ENCODE measurements at regions not wholly inside any gene's neighbourhood (a gene's known extent, or its start where the extent isn't known, plus 50 kb on each side); places are given as distances from the start of the nearest gene placed in this dataset.

DNA sequence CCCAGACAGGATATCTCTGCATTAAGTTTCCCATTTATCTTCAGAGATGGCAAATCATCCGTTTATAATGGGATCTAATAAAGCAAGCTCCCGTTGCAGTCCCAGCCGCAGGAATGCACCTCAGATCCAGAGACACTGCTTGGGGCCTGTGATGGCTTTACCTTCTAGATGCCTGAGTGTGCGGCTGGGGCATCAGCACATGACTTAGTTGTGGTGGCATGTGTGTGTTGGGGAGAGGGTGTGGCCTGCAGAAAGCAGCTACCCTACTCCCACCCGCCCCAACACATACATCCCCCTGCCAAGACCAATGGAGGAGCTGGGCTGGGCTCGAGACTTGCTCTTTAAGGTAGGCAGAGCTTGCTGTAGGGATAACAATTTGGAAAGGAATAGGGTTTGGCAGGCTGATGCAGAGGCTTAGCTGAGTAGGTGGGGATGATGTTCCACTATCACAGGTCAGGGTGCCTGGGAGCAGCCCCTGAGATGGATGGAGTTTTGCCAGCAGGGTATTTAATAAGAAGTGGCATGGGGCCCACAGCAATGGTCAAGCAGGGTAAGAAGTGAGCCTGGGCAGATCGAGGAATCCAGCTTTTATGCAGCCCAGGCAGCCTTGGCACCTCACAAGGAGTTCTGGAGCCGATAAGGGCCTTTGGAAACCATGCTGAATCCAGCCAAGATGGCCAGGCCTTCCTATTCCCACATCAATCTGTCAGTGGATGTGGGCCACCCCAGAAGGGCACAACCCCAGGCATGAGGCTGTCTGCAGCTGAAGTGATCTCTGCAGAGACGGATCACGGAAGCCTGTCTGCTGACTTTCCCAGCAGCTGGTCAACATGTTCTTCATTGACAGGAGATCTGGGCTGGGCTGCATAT lies 601.3 kb downstream of the BUD13 start:
- H3K27ac Mint-ChIP-seq: no peak overlapping the region
- POLR2A ChIA-PET: no interaction called here
- CTCF ChIA-PET: no interaction called here

DNA sequence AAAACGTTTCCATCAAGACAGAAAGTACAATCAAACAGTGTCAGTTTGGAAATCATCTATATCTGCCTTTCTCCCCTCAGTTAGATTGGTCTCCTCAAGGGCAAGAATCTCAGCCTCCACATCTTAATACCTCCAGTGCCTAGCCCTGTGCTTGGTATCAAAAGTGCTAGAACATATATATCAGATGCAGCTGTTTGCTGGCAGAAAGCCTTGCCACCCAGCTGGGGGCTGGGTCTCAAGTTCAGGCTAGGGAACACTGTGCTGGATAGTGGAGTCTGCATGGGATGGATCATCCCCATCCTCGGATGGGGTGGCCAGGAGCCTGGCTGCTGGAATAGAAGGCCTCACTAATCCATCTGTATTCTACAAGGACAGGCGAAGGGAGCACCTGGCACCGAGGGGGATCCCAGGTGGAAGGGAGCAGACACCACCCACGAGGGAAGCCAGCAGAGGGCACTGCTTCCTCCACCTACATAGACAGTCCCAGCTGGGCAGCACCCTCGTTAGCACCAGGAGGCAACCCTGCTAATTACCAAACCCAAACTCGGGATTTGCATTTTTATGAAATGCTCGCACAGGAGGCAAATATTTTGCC lies 602.2 kb downstream of the BUD13 start:
- Mint-ChIP-seq H3K4me3 (no peak overlapping the region), H3K9me3 (no peaks in the 10 kb centered on the region), H3K36me3 (ENCODE audit: low read depth) (no peaks in the 10 kb centered on the region), H3K27me3 (no peaks in the 10 kb centered on the region), H3K4me1 (no peaks in the 10 kb centered on the region), H3K27ac (no peak overlapping the region)
- DNase-seq: peak; percentile 1
- ChIA-PET CTCF (no interaction called here), POLR2A (no interaction called here)

More for the DNA sequence above, 601.3 kb downstream of the BUD13 start:
- no peaks in the 10 kb centered on the region for H3K4me1 Mint-ChIP-seq
- H3K4me3 Mint-ChIP-seq: no peak overlapping the region
- peak; percentile 1 for DNase-seq
- H3K36me3 Mint-ChIP-seq (ENCODE audit: low read depth): no peaks in the 10 kb centered on the region
- H3K27me3 Mint-ChIP-seq: no peaks in the 10 kb centered on the region
- H3K9me3 Mint-ChIP-seq: no peaks in the 10 kb centered on the region

DNA sequence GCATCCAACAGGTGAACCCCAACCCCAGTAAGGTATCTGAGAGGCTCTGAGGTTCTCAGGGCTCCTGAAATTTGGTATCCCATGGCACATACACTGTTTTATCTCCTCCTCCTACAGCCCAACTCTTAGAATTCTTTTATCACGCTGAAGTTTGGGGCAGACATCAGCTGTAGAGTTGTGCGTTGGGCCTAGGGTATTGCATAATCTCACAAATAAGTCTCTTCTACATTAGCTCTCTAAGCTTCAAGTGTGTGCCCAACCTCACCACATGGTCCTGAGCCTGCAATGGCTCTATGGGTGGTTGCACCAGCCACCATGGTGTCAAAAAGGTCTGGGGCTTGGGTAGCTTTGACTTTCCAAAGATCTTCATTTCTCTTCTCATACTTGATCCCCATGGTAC lies 603.0 kb downstream of the BUD13 start:
- ChIA-PET CTCF (no interaction called here), POLR2A (no interaction called here)
- Mint-ChIP-seq H3K36me3 (ENCODE audit: low read depth) (no peaks in the 10 kb centered on the region), H3K27me3 (no peaks in the 10 kb centered on the region), H3K9me3 (no peaks in the 10 kb centered on the region), H3K4me3 (no peak overlapping the region), H3K4me1 (no peaks in the 10 kb centered on the region), H3K27ac (no peak overlapping the region)
- DNase-seq: peak; percentile 2

DNA sequence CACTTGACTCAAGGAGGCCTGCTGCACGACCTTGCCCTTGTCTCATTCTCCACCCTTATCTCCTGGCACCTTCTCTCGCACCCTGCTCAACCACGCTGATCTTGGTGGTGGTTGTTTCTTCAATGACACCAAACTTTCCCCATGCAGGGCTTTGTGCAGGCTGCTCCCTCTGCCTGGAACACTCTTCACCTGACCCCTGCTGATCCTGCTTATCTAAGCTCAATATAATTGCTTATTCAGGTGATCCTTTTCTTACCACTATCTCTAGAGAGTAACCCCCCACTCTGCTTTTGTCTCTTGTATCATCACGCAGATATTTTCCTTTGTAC lies 604.4 kb downstream of the BUD13 start:
- H3K36me3 Mint-ChIP-seq (ENCODE audit: low read depth): no peaks in the 10 kb centered on the region
- H3K27me3 Mint-ChIP-seq: peaks cover under 1% of the 10 kb centered on the region
- H3K4me1 Mint-ChIP-seq: no peaks in the 10 kb centered on the region
- POLR2A ChIA-PET: no interaction called here
- DNase-seq: no peak
- CTCF ChIA-PET: interaction anchor here (1.2 kb wide), 1 partner anchor 49 kb away, joined by 3 read pairs; no protein-coding TSS in a partner anchor
- H3K27ac Mint-ChIP-seq: no peak overlapping the region
- no peak overlapping the region for H3K4me3 Mint-ChIP-seq
- H3K9me3 Mint-ChIP-seq: no peaks in the 10 kb centered on the region

DNA sequence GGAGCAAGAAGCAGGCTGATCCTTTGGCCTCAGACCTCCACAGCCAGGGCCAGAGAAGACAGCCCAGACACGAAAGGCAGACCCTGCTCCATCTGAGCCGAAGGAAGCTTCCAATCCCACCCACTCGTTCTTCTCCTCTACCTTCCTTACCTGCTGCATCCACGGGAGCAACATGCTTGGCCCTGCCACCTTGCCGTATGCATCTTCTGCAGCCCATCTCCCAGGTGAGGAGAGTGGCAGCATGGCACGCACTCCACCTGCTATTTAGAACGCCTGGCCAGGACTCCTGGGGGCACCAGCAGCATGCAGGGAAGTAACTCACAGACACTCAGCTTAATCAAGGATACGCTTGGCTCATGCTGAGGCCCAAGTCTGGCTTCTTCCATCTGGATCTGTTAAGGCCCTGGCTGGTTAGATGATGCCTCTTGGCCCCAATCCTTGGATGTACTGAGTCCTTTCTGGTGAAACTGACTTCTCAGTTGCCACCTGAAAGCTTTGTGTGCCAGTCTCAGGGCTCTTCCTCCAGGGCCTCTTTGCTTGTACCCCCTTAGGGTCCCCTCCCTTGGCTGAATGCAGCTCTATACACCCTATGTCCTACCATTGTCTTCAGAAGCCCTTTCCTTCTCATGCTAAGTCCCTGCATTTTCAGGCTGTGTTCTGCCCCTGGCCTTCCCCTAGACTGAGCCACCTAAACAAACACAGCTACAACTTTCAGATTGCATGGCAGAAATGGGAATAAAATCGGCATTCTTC lies 604.9 kb downstream of the BUD13 start:
- Mint-ChIP-seq H3K27me3 (peaks cover 4% of the 10 kb centered on the region), H3K27ac (no peak overlapping the region), H3K9me3 (no peaks in the 10 kb centered on the region), H3K36me3 (ENCODE audit: low read depth) (no peaks in the 10 kb centered on the region), H3K4me3 (no peak overlapping the region), H3K4me1 (no peaks in the 10 kb centered on the region)
- ChIA-PET POLR2A (no interaction called here), CTCF (interaction anchor here (1.2 kb wide), 1 partner anchor 49 kb away, joined by 3 read pairs; no protein-coding TSS in a partner anchor)
- DNase-seq: peak; percentile 2

DNA sequence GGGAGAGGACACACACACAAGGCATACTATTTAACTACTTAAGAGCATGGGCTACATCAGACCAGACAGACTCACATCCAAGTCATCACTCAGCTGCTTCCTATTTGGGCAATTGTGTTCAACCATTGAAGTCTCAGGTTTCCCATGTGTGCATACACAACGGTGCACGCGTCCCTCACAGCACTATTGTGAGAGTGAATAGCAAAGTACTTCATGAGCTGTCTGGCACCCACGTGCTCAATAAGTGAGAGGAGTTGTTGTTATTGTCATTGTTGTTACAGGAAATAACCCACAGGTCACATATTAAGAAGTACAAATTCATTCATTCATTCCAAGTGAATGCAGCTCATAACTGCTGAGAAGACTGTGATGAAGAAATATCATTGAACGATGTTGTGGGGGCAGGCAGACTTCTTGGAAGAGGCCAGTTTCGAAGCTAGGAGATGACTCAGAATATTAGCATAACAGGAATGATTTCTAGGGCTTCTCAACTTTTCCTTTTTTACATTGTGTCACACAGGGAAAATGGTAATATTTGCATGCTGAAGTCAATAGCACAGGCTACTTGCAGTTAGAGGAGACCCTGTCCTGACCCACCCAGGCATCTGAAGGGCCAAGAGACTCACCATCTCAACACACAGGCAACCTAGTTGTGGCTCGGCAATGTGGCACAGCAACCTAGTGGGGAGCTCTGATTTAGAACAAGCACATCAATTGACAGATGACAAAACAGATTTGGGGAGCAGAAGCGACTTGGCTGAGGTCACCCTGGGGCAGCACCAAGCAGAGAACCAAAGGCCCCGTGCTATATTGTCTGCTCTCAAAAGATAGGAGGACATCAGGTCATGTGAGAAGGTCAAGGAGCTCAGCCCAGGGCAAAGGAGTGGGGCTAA lies 606.0 kb downstream of the BUD13 start:
- Mint-ChIP-seq H3K4me1 (no peaks in the 10 kb centered on the region), H3K27me3 (peaks cover 4% of the 10 kb centered on the region), H3K27ac (no peak overlapping the region), H3K36me3 (ENCODE audit: low read depth) (no peaks in the 10 kb centered on the region), H3K4me3 (no peak overlapping the region), H3K9me3 (no peaks in the 10 kb centered on the region)
- DNase-seq: peak; percentile 1
- POLR2A ChIA-PET: no interaction called here
- CTCF ChIA-PET: interaction anchor here (1.2 kb wide), 1 partner anchor 50 kb away, joined by 3 read pairs; no protein-coding TSS in a partner anchor

DNA sequence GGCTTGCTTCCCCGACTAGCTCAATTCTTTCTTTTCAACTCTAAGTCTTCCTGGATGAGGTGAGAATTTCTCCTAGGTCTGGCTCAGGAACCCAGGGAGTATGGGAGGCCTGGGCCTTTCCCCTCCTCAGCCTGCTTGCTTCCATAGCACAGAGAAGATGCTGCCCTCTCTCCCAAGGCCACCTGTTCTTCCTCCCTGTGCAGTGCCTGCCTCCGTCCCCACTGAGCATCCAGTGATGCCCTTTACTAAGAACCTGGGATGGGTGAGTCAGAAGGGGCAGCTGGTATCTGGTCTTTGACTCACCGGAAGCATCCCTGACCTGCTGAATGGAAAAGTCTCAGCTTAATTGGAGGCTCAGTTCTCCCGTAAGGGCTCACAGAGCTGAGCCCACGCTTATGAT lies 607.9 kb downstream of the BUD13 start:
- no peak overlapping the region for H3K4me3 Mint-ChIP-seq
- no peak overlapping the region for H3K27ac Mint-ChIP-seq
- no peaks in the 10 kb centered on the region for H3K9me3 Mint-ChIP-seq
- no peak for DNase-seq
- POLR2A ChIA-PET: no interaction called here
- H3K4me1 Mint-ChIP-seq: no peaks in the 10 kb centered on the region
- CTCF ChIA-PET: interaction anchor here (1.3 to 1.5 kb wide), 2 partner anchors 12 to 13 kb away, joined by 3 read pairs; no protein-coding TSS in a partner anchor
- H3K27me3 Mint-ChIP-seq: peaks cover 4% of the 10 kb centered on the region
- no peaks in the 10 kb centered on the region for H3K36me3 Mint-ChIP-seq (ENCODE audit: low read depth)

DNA sequence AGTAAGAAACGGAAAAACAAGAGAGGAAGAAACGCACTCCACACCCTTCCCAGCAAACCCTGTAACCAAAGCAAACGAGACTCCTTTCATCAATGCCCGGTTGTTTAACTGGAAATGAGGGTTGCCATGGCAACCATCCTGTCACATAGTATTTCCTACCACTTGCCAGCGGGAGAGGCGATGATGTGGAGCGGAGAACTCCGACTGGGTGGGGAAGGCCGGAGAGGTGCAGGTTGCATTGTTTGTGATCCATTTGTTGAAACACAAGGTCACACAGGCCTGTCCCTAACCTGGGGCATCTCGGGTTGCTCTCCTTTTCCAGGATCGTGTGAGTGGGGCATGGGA lies 609.9 kb downstream of the BUD13 start:
- no peaks in the 10 kb centered on the region for H3K4me1 Mint-ChIP-seq

DNA sequence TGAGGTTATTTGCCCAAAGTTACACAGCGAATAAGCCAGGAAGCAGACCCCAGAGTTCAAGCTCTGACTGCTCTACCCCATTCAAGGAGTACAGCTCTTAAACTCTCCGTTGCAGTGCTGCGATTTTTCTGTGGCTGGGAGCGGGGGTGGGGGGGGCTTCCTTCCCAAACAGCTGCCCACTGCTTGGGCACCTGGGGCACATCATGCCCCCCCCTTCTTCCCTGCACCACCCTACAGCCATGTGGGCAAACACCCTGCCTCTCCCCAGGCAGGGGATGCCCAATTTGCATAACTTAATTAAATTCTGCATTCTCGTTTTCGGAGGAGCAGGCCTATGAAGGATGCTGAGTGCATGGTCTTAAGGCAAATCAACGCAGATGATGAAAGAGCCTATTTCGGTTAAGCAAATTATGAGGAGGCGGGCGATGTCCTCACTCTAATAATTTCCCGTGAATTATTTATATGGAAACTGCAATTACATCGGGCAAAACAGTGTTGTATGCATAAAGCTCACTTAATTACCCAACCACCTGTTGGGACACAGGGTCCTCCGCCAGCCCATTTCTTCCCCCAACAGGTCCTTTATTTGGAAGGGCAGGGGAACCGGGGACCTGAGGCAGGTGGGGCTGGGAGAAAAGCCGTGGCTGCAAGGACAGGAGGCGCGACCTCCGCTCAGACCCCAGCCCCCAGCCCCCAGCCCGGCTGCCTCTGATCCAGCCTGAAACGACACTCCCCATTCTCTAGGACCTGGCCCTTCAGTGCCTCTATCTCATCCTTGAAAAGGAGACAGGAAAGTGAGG lies 610.5 kb downstream of the BUD13 start:
- H3K27me3 Mint-ChIP-seq: peaks cover 5% of the 10 kb centered on the region
- no peaks in the 10 kb centered on the region for H3K9me3 Mint-ChIP-seq
- no peak overlapping the region for H3K27ac Mint-ChIP-seq
- DNase-seq: no peak
- no peak overlapping the region for H3K4me3 Mint-ChIP-seq
- POLR2A ChIA-PET: no interaction called here
- CTCF ChIA-PET: no interaction called here
- no peaks in the 10 kb centered on the region for H3K36me3 Mint-ChIP-seq (ENCODE audit: low read depth)
- no peaks in the 10 kb centered on the region for H3K4me1 Mint-ChIP-seq

More for the DNA sequence above, 609.9 kb downstream of the BUD13 start:
- Mint-ChIP-seq H3K27ac (no peak overlapping the region), H3K4me3 (no peak overlapping the region), H3K9me3 (no peaks in the 10 kb centered on the region), H3K27me3 (peaks cover 4% of the 10 kb centered on the region), H3K36me3 (ENCODE audit: low read depth) (no peaks in the 10 kb centered on the region)
- POLR2A ChIA-PET: no interaction called here
- DNase-seq: no peak
- CTCF ChIA-PET: no interaction called here

DNA sequence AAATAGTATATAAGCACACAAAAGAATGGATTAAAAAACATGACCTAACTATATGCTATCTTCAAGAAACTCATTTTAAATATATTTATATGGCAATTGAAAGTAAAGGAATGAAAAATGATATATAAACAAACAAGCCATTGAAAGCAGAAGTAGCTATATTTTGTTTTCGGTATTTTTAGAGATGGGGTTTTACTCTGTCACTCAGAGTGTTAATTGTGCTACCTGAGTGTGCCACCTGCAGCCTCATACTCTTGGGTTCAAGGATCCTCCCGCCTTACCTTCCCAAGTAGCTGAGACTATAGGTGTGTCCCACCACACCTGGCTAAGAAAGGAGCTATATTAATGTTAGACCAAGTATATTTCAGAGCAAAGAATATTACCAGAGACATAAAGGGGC lies 624.1 kb downstream of the BUD13 start:
- DNase-seq: no peak
- ChIA-PET CTCF (interaction anchor here (0.7 kb wide), 1 partner anchor 11 kb away, joined by 3 read pairs; no protein-coding TSS in a partner anchor), POLR2A (no interaction called here)
- Mint-ChIP-seq H3K9me3 (peaks cover 7% of the 10 kb centered on the region), H3K27me3 (peaks cover 1% of the 10 kb centered on the region), H3K36me3 (ENCODE audit: low read depth) (no peaks in the 10 kb centered on the region), H3K27ac (no peak overlapping the region), H3K4me1 (no peaks in the 10 kb centered on the region), H3K4me3 (no peak overlapping the region)

DNA sequence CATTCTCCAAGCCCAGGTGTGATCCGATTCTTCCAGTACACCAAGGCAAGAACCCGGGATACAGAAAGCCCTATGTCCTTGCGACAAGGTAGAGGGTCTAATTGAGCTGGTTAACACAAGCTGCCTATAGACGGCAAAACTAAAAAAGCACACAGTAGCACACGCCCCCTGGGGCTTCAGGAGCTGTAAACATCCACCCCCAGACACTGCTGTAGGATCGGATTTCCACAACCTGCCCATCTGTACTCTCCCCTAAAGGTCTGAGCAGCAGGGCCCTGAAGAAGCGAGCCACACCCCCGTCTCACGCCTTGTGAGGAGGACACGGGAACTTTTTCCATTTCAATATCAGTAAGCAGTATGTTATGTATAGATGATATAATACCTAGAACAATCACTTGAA lies 624.7 kb downstream of the BUD13 start:
- POLR2A ChIA-PET: no interaction called here
- H3K36me3 Mint-ChIP-seq (ENCODE audit: low read depth): no peaks in the 10 kb centered on the region
- peaks cover 7% of the 10 kb centered on the region for H3K9me3 Mint-ChIP-seq

More for the DNA sequence above, 624.7 kb downstream of the BUD13 start:
- DNase-seq: no peak
- H3K27me3 Mint-ChIP-seq: peaks cover 1% of the 10 kb centered on the region
- H3K27ac Mint-ChIP-seq: no peak overlapping the region
- H3K4me1 Mint-ChIP-seq: no peaks in the 10 kb centered on the region
- CTCF ChIA-PET: interaction anchor here (0.7 kb wide), 1 partner anchor 12 kb away, joined by 3 read pairs; no protein-coding TSS in a partner anchor
- H3K4me3 Mint-ChIP-seq: no peak overlapping the region

All from activated CD4-positive, alpha-beta T cell treated with anti-CD3 and anti-CD28 coated beads, Interleukin-2, amount 10 ng/mL, durations not matched to agents 7 days and 5 days (primary cell).